ENCODE measurements at regions not wholly inside any gene's neighbourhood (a gene's known extent, or its start where the extent isn't known, plus 50 kb on each side); places are given as distances from the start of the nearest gene placed in this dataset.
A peak's percentile ranks its signal among the peaks of the same experiment; 100 is the strongest.
"Not testable (repeated sequence)": the region's sequence is repeated elsewhere in the genome, so short reads cannot be mapped to it uniquely, and the experiment has no call there.

DNA sequence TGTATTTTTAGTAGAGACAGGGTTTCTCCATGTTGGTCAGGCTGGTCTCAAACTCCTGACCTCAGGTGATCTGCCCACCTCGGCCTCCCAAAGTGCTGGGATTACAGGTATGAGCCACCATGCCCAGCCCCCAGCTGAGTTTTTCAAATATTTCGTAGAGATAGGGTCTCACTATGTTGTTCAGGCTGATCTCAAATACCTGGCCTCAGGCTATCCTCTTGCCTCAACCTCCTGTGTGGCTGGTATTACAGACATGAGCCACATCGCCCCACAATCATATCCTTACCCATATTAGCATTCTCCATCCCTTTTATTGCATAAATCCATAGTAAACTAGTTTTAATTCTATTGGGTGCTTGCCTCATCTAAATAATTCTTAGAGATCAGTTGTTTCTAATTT lies 157.6 kb upstream of the HEY2 start:
- DNase-seq (ENCODE audit: low spot score): not testable (repeated sequence)

DNA sequence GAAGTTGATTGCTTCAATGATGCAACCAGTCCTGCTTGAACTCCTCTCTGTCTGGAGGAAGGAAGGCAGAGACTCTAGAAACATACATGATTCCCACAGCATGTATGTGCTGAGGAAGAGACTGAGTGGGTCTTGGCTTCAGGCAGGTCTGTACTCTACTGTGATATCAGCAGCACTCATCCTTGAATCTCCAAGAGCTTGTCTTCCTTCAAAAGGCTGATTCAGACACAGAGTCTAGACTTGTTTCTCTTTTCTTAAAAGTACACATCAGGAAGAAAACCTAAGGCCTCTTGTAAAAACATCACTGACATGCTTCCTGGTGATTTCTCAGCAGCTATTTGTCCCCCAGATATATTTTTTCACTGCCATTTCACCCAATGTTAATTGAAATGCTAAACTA lies 155.7 kb upstream of the HEY2 start:
- no peak for DNase-seq (ENCODE audit: low spot score)

DNA sequence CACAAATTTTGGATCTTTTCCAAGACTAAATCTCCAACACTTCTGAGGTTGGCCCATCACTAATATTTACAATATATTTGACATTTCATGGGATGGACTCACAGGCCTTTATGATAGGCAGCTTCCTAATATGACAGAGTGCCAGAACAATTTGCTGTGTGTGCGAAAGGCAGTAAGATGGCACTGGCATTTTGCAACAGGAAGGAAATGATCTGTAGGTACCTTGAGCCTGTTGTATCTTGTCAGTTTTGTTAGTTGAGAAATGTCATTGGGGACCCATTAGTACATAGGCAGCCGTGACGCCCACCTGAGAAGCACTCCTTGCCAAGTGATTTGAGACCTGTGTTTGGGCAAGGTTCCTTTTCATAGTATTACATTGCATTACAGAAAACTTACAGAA lies 153.4 kb upstream of the HEY2 start:
- DNase-seq (ENCODE audit: low spot score): no peak

DNA sequence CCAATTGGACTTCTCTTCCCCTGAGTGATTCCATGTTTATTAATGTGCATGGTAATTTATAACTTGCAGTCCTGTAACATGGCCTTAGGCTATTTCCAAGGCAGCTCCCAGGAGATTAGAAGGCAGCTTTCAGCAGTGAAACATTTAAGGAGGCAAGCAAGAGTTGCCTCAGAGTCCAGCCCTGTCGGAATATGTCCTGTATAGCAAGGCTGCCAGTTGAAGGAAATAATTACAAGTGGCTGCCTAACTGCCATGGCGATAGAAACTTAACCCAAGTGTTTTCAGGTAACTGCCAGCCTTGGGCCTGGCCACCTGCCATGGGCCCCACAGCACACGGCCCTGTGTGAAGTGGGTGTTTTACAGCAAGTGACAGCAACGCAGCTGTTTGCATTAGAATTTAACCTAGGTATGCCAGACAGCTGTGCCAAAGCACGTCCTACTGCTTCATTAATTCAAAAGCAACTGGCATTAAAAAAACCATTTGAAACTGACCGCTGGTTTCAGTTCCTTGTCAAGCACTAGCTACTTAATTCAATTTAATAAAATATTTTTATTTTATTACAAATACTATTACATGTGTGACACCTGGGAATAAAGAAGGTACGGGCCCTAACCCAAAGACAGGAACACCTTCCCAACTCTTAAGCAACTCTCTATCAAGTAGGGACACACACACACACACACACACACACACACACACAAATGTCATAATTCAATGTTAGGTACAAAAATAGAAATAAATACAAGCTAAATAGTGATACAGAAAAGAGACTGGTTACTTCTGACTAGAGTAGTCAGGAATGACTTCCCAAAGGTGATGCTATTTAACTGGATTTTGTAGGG lies 151.8 kb upstream of the HEY2 start:
- no peak for DNase-seq (ENCODE audit: low spot score)

- DNase-seq (ENCODE audit: low spot score): peak; percentile 72
These were observed 151.0 kb upstream of the HEY2 start for GRCh38 chr6:125598422-125598821.

DNA sequence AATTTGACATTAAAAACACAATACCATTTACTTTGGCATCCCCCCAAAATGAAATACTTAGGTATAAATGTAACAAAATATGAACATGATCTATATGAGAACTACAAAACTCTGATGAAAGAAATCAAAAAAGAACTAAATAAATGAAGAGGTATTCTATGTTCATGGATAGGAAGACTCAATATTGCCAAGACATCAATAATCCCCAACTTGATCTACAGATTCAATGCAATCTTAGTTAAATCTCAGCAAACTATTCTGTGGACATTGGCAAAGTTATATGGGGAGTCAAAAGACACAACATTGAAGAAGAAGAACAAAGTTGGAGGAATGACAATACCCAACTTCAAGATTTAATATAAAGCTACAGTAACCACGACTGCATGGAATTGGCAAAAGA lies 145.2 kb upstream of the HEY2 start:
- no peak for DNase-seq (ENCODE audit: low spot score)

- peak; percentile 63 for DNase-seq (ENCODE audit: low spot score)
These were observed 137.7 kb upstream of the HEY2 start for GRCh38 chr6:125611573-125612344.

GRCh38 chr6:125612345-125612846 lies 137.0 kb upstream of the HEY2 start:
- no peak for DNase-seq (ENCODE audit: low spot score)

DNA sequence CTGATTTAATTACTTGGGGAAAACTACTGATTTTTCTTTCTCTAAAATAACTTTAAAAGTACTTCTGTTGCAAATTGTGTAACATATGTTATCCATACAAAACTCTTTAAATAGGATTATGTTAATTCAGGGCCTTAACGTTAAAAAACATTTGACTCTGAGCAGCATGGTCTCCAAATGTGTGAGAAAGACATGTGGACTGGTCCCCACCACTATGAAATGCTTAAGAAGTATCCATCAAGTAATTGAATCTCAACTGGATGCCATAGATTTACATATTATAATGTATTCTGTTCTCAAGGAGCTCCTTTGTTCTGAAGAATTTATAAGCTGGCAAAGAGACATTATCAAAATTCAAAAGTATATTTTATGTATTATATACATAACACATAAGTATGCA lies 130.8 kb upstream of the HEY2 start:
- no peak for DNase-seq (ENCODE audit: low spot score)

GRCh38 chr6:125623085-125623484 lies 126.3 kb upstream of the HEY2 start:
- DNase-seq (ENCODE audit: low spot score): no peak

GRCh38 chr6:125631165-125631564 lies 118.3 kb upstream of the HEY2 start:
- DNase-seq (ENCODE audit: low spot score): no peak

DNA sequence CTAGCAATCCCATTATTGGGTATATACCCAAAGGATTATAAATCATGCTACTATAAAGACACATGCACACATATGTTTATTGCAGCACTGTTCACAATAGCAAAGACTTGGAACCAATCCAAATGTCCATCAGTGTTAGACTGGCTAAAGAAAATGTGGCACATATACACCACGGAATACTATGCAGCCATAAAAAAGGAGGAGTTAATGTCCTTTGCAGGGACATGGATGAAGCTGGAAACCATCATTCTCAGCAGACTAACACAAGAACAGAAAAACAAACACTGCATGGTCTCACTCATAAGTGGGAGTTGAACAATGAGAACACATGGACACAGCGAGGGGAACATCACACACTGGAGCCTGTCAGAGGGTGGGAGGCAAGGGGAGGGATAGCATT lies 113.4 kb upstream of the HEY2 start:
- DNase-seq (ENCODE audit: low spot score): not testable (repeated sequence)

DNA sequence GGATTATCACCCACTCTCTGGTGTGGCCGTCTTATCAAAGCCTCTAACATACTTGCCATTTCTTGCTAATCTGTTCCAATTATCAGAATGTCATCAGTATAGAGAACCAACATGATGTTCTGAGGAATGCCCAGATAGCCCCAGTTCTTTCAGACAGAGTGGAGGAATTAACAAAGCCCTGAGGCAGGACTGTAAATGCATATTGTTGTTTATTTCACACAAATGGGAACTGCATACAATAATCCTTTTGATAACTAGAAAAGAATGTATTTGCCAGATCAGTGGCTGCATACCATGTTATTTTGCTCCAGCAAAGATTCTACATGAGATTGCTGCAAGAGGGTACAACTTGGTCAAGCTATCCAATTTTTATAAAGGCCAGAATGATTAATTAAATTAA lies 112.8 kb upstream of the HEY2 start:
- no peak for DNase-seq (ENCODE audit: low spot score)

GRCh38 chr6:125637207-125637606 lies 112.2 kb upstream of the HEY2 start:
- no peak for DNase-seq (ENCODE audit: low spot score)

GRCh38 chr6:125639466-125640020 lies 109.9 kb upstream of the HEY2 start:
- no peak for DNase-seq (ENCODE audit: low spot score)

DNA sequence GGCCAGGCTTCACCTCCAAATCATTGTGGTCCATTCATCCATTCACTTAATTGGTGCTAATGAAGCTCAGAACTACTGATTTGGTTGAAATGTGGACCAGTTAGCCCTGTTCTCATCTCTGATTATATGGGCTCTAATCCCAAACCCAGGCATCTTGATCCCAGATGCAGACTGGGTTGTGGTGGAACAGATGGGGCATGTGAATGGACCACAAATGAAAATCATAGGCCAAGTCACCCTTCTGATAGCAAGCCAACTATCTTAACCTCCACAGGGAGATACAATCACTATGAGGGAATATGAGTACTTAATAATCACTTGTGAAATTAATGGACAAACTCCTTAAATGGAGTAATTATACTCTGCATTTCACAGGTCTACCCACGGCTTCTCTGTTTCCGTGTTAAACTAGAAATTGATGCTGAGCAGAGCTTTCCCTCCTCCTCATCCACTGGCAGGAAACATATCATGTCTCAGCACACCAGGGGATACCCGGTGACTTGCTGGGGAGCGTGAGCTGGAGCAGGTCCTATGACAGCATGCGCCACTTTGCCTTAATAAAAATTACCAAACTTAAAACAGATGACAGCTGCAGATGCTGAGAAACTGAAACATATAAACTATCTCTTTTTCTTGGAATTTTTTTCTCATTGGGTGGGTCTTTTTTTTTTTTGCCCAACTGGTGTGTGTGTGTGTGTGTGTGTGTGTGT lies 108.8 kb upstream of the HEY2 start:
- DNase-seq (ENCODE audit: low spot score): no peak

DNA sequence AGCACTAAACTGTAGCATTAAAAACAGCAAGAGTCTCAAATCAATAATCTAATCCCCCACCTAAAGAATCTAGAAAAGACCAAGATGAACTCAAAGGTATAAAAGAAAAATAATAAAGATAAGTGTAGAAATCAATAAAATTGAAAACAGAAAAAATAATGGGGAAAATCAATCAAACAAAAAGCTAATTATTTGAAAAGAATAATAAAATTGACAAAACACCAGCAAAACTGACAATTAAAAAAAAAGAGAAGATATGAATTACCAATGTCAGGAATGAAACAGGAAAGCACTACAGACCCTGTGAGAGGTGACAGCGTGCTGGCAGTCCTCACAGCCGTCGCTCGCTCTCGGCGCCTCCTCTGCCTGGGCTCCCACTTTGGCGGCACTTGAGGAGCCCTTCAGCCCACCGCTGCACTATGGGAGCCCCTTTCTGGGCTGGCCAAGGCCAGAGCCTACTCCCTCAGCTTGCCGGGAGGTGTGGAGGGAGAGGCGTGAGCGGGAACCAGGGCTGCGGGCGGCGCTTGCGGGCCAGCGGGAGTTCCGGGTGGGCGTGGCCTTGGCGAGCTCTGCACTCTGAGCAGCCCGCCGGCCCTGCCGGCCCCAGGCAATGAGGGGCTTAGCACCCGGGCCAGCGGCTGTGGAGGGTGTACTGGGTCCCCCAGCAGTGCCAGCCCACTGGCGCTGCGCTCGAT lies 105.3 kb upstream of the HEY2 start:
- not testable (repeated sequence) for DNase-seq (ENCODE audit: low spot score)

DNA sequence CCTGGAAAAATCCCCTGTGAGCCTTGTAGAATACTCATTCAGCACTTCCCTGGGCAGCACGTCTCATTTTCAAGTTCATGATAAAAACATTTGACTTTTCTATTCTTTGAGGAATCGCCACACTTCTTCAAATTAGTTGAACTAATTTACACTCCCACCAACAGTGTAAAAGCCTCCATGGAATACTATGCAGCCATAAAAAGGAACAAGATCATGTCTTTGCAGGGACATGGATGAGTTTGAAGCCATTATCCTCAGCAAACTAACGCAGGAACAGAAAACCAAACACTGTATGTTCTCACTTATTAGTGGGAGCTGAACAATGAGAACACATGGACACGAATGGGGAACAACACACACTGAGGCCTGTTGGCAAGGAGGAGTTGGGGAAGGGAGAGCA lies 102.0 kb upstream of the HEY2 start:
- no peak for DNase-seq (ENCODE audit: low spot score)

DNA sequence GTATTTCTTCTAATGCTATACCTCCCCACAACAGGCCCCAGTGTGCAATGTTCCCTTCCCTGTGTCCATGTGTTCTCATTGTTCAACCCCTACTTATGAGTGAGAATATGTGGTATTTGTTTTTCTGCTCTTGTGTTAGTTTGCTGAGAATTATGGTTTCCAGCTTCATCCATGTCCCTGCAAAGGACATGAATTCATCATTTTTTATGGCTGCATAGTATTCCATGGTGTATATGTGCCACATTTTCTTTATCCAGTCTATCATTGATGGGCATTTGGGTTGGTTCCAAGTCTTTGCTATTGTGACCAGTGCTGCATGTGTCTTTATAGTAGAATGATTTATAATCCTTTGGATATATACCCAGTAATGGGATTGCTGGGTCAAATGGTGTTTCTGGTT lies 95.7 kb upstream of the HEY2 start:
- not testable (repeated sequence) for DNase-seq (ENCODE audit: low spot score)

GRCh38 chr6:125655511-125655910 lies 93.9 kb upstream of the HEY2 start:
- DNase-seq (ENCODE audit: low spot score): no peak

- DNase-seq (ENCODE audit: low spot score): no peak
These were observed 93.1 kb upstream of the HEY2 start for GRCh38 chr6:125656287-125656870.
